Esophagus (tissue), 2 donors: ENCODE measurements at regions not wholly inside any gene's neighbourhood (a gene's known extent, or its start where the extent isn't known, plus 50 kb on each side); places are given as distances from the start of the nearest gene placed in this dataset.
"Not testable (repeated sequence)": the region's sequence is repeated elsewhere in the genome, so short reads cannot be mapped to it uniquely, and the experiment has no call there.

ENCODE experiments used
- H3K27ac ChIP-seq, 2 donors: one replicate each; pipeline ENCODE4 v1.5.1; 2013; ENCODE audit warnings: low read depth in 2 of 2, mild to moderate bottlenecking in 2 of 2, inconsistent platforms in 1 of 2, low read length in 1 of 2, moderate library complexity in 1 of 2
- H3K27me3 ChIP-seq, 2 donors: one replicate each; pipeline ENCODE4 v1.6.1; 2013; ENCODE audit warnings: low read length in 2 of 2, control low read depth in 1 of 2, mild to moderate bottlenecking in 1 of 2; ENCODE audit not compliant: insufficient read depth in 2 of 2, control insufficient read depth in 1 of 2
- H3K36me3 ChIP-seq, 2 donors: one replicate each; pipeline ENCODE4 v1.6.1; 2013; ENCODE audit warnings: low read length in 1 of 2; ENCODE audit not compliant: control insufficient read depth in 2 of 2, insufficient read depth in 2 of 2
- H3K4me1 ChIP-seq, 2 donors: one replicate each; pipeline ENCODE4 v1.6.1; 2013; ENCODE audit warnings: low read length in 1 of 2; ENCODE audit not compliant: control insufficient read depth in 2 of 2, insufficient read depth in 2 of 2
- H3K4me3 ChIP-seq, 2 donors: one replicate each; pipeline ENCODE4 v1.5.1; 2013; ENCODE audit warnings: low read length in 2 of 2, mild to moderate bottlenecking in 2 of 2, low read depth in 1 of 2, moderate library complexity in 1 of 2
- H3K9me3 ChIP-seq, 2 donors: one replicate each; pipeline ENCODE4 v1.6.1; 2013; ENCODE audit warnings: mild to moderate bottlenecking in 2 of 2, low read depth in 1 of 2, low read length in 1 of 2, moderate library complexity in 1 of 2; ENCODE audit not compliant: control insufficient read depth in 2 of 2, insufficient read depth in 1 of 2
- WGBS, 2 donors: extraction: QIAGEN DNeasy Blood & Tissue Kit; methylation state at CpG; one replicate each; pipeline ENCODE4 v1.1.7; 2013; 5-methylcytosine and 5-hydroxymethylcytosine counted together
- donor health status: healthy with polysubstance abuse.
- donor health status: Bipolar disorder and iron deficiency.

GRCh38 chr7:68622500-68622899, 975.8 kb upstream of the AUTS2 start:
- Histone ChIP-seq H3K9me3 (peaks cover 0 to 4% of the 10 kb centered on the region in 2 donors), H3K27me3 (no peaks in the 10 kb centered on the region), H3K27ac (no peak overlapping the region), H3K4me3 (no peak overlapping the region), H3K36me3 (no peaks in the 10 kb centered on the region), H3K4me1 (no peaks in the 10 kb centered on the region)
- WGBS, 2 donors, result 75 to 81% methylated on average over 3 of the region's 3 CpGs

DNA sequence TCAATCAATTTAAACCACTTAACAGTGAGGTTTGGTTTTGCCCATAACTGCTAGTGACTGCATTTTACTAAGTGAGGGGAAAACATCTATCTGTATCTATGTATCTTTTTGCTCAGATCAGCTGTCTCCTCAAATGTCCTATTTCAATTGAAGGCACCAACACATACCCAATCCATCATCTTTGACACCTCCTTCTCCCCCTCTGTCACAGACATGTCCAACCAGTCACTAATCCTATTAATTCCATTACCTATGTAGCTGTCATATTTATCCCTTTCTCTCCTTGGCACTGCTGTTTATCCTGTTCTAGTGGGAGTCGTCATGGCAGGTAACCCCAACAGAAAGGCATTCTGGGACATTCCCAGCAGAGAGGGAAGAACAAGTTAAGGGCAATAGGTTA, 975.2 kb upstream of the AUTS2 start:
- Histone ChIP-seq H3K27me3 (no peaks in the 10 kb centered on the region), H3K9me3 (no peaks in the 10 kb centered on the region), H3K27ac (no peak overlapping the region), H3K4me3 (no peak overlapping the region), H3K4me1 (no peaks in the 10 kb centered on the region), H3K36me3 (no peaks in the 10 kb centered on the region)
- WGBS, 2 donors, result 48 to 53% methylated on average over 1 of the region's 1 CpG

DNA sequence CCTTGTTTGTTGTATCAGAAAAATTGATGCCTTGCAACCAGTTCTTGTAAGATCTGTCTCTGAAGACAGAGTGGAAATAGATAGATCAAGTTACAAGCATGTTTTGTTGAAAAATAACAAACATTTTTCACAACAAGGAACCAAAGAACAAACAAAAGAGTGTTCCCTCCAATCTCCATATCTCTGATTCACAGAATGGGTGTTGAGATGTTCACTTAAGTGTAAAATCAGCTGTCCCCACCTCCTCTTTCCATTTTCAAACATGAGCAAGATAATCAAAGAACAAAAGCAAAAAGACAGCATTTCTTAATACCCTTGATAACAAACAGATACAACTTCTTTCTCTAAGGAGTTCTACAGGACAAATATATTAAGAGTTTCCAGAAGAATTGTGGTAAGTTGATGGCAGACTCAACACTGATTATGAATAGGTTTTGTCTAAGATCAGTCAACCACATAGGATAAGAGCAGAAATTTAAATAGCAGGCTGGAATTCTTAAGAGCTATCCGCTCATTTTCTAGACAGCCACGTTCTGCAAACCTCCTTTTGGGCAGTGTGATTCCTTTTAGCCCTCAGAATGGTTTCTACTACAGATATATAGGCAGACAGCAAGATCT, 970.9 kb upstream of the AUTS2 start:
- H3K4me3 ChIP-seq, result no peak overlapping the region
- no peaks in the 10 kb centered on the region for H3K36me3 ChIP-seq
- H3K4me1 ChIP-seq, result no peaks in the 10 kb centered on the region
- H3K27me3 ChIP-seq, result no peaks in the 10 kb centered on the region
- H3K27ac ChIP-seq, result no peak overlapping the region
- H3K9me3 ChIP-seq, result no peaks in the 10 kb centered on the region
- WGBS, 2 donors, result 70 to 80% methylated on average over 2 of the region's 2 CpGs

- H3K9me3 ChIP-seq, H3K36me3 ChIP-seq, H3K4me1 ChIP-seq, H3K27me3 ChIP-seq, H3K4me3 ChIP-seq, H3K27ac ChIP-seq: not testable (repeated sequence)
- WGBS, 2 donors, result 95 to 96% methylated on average over 3 of the region's 3 CpGs
These were observed 967.4 kb upstream of the AUTS2 start for GRCh38 chr7:68630914-68631313.

DNA sequence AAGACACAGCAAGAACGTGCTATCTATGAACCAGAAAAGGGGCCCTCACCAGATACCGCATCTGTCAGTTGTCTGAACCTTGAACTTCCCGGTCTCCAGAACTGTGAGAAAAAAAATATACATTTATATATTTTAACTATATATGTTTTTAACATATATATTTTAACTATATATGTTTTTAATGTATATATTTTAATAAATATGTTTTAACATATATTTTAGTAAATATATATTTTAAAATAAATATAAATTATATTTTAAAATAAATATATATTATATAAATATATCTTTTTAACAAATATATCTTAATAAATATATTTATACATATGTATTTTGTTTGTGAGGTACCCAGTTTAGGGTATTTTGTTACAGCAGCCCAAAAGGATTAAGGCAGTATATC, 958.2 kb upstream of the AUTS2 start:
- Histone ChIP-seq H3K4me3 (no peak overlapping the region), H3K36me3 (no peaks in the 10 kb centered on the region), H3K9me3 (peaks cover 0 to 2% of the 10 kb centered on the region in 2 donors), H3K27ac (no peak overlapping the region), H3K4me1 (no peaks in the 10 kb centered on the region), H3K27me3 (no peaks in the 10 kb centered on the region)
- 88 to 90% methylated on average over 3 of the region's 3 CpGs for WGBS, 2 donors

GRCh38 chr7:68642727-68643126, 955.5 kb upstream of the AUTS2 start:
- no peaks in the 10 kb centered on the region for H3K27me3 ChIP-seq
- no peaks in the 10 kb centered on the region for H3K36me3 ChIP-seq
- 78 to 82% methylated on average over 3 of the region's 3 CpGs for WGBS, 2 donors
- no peak overlapping the region for H3K27ac ChIP-seq
- no peaks in the 10 kb centered on the region for H3K4me1 ChIP-seq
- H3K9me3 ChIP-seq, result peaks cover 0 to 3% of the 10 kb centered on the region in 2 donors
- H3K4me3 ChIP-seq, result no peak overlapping the region

DNA sequence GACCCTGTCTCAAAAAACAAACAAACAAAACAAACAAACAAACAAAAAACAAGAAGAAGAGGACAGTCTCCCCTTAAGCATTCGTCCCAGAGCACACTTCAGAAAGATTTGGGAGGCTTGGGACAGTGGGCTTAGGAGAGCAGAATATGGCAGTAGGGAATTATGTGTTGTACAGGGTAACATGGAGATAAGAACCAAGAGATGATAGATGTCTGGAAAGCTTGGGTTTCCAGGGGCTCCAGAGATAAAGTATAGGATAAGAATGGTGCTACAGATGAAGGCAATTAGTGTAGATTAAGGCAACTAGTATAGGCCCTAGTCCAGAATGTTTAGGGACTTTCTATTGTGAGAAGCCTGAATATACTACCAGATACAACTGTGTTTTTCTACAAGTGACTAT, 934.9 kb upstream of the AUTS2 start:
- no peak overlapping the region for H3K27ac ChIP-seq
- no peaks in the 10 kb centered on the region for H3K9me3 ChIP-seq
- no peaks in the 10 kb centered on the region for H3K36me3 ChIP-seq
- no peak overlapping the region for H3K4me3 ChIP-seq
- H3K27me3 ChIP-seq, result peaks cover 0 to 2% of the 10 kb centered on the region in 2 donors
- no peaks in the 10 kb centered on the region for H3K4me1 ChIP-seq
- 85 to 88% methylated on average over 1 of the region's 1 CpG for WGBS, 2 donors

GRCh38 chr7:68671046-68671445, 927.2 kb upstream of the AUTS2 start:
- H3K9me3 ChIP-seq, result peaks cover 0 to 4% of the 10 kb centered on the region in 2 donors
- H3K36me3 ChIP-seq, result no peaks in the 10 kb centered on the region
- no peak overlapping the region for H3K27ac ChIP-seq
- H3K4me3 ChIP-seq, result no peak overlapping the region
- H3K4me1 ChIP-seq, result no peaks in the 10 kb centered on the region
- WGBS, 2 donors, result 81 to 87% methylated on average over 2 of the region's 2 CpGs
- H3K27me3 ChIP-seq, result peaks cover 0 to 5% of the 10 kb centered on the region in 2 donors

DNA sequence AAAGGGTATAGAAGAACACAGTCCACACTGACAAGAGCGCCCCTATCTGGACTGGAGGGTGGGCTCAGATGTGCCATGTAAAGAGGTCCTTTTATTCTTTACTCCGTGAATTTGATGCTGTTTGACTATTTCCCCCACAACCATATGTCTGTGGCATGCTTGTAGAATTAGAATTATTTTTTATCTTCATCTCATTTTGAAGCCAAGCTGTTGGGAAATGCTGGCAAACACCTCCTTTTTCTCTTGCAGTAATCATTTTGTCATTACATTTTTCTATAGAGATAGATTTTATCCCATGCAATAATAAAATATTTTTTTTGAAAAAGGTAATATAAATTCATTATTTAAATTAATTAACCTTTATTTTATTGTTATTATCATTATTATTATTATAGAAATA, 926.6 kb upstream of the AUTS2 start:
- H3K4me1 ChIP-seq, result no peaks in the 10 kb centered on the region
- H3K27ac ChIP-seq, result no peak overlapping the region
- H3K27me3 ChIP-seq, result peaks cover 0 to 5% of the 10 kb centered on the region in 2 donors
- peaks cover 0 to 4% of the 10 kb centered on the region in 2 donors for H3K9me3 ChIP-seq
- H3K36me3 ChIP-seq, result no peaks in the 10 kb centered on the region
- no peak overlapping the region for H3K4me3 ChIP-seq
- 88 to 93% methylated on average over 2 of the region's 2 CpGs for WGBS, 2 donors

DNA sequence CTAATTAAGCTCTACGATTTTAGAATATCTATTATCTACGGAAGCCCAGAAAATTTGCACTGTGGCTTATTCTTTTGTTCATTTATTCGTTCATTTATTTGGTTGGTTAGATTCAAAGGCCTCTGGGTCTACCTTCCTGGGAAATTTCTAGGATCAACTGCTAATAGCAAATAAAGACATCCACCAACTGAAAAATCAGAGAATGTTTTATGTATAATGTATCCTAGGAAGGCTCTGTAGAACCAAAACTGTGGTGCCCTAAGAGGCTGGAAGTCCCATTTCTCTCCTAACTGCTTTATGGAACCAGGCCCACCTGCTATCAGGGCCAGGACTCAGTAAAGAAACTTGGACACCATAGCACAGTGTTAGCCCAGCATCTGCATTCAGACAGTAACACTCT, 923.4 kb upstream of the AUTS2 start:
- Histone ChIP-seq H3K9me3 (peaks cover 0 to 4% of the 10 kb centered on the region in 2 donors), H3K36me3 (no peaks in the 10 kb centered on the region), H3K4me3 (no peak overlapping the region), H3K4me1 (no peaks in the 10 kb centered on the region), H3K27ac (no peak overlapping the region), H3K27me3 (peaks cover 0 to 3% of the 10 kb centered on the region in 2 donors)
- WGBS, 2 donors, result 91 to 92% methylated on average over 3 of the region's 3 CpGs
